Astrocyte (in vitro differentiated cells and primary cell): ENCODE measurements at regions not wholly inside any gene's neighbourhood (a gene's known extent, or its start where the extent isn't known, plus 50 kb on each side); places are given as distances from the start of the nearest gene placed in this dataset.

Source experiments
- DNase-seq: peaks from one replicate; pipeline ENCODE4 v3.0.0-alpha.2; 2010; ENCODE audit warnings: low read depth
- FAIRE-seq: peaks from 2 replicates; lab custom pipeline; 2011; peaks lifted over from hg19 to GRCh38; lab: Jason Lieb, UNC
- H2AFZ ChIP-seq: 2 replicates; pipeline ENCODE4 v1.6.0; 2012; ENCODE audit warnings: low read depth, low read length, inconsistent platforms
- H3K27ac ChIP-seq: 2 replicates; pipeline ENCODE4 v1.5.1; 2011; ENCODE audit warnings: low read depth, low read length, inconsistent platforms
- H3K27me3 ChIP-seq: 2 replicates; pipeline ENCODE4 v1.6.0; 2011; ENCODE audit warnings: low read length, inconsistent platforms; ENCODE audit not compliant: insufficient read depth
- H3K36me3 ChIP-seq: 2 replicates; pipeline ENCODE4 v1.5.1; 2011; ENCODE audit warnings: low read length, inconsistent platforms; ENCODE audit not compliant: insufficient read depth
- H3K4me1 ChIP-seq: 2 replicates; pipeline ENCODE4 v1.5.1; 2011; ENCODE audit warnings: low read length, inconsistent platforms; ENCODE audit not compliant: insufficient read depth
- H3K4me2 ChIP-seq: 2 replicates; pipeline ENCODE4 v1.6.0; 2012; ENCODE audit warnings: low read length, inconsistent platforms
- H3K4me3 ChIP-seq: 2 replicates; pipeline ENCODE4 v1.5.1; 2011; ENCODE audit warnings: low read depth, mild to moderate bottlenecking, low read length, inconsistent platforms; ENCODE audit not compliant: insufficient read depth
- H3K79me2 ChIP-seq: 2 replicates; pipeline ENCODE4 v1.6.0; 2012; ENCODE audit warnings: mild to moderate bottlenecking, low read length, inconsistent platforms; ENCODE audit not compliant: insufficient read depth
- H3K9ac ChIP-seq: 2 replicates; pipeline ENCODE4 v1.6.0; 2012; ENCODE audit warnings: mild to moderate bottlenecking, low read length, inconsistent platforms
- H3K9me3 ChIP-seq: 2 replicates; pipeline ENCODE4 v1.5.1; 2012; ENCODE audit warnings: low read depth, mild to moderate bottlenecking, low read length, inconsistent platforms; ENCODE audit not compliant: insufficient read depth
- H4K20me1 ChIP-seq: 2 replicates; pipeline ENCODE4 v1.6.0; 2012; ENCODE audit warnings: low read length, inconsistent platforms; ENCODE audit not compliant: insufficient read depth
- H3K27ac Mint-ChIP-seq: one replicate; pipeline ENCODE4 v1.8.0; 2021; ENCODE audit warnings: mild to moderate bottlenecking, mixed read lengths; ENCODE audit not compliant: unreplicated experiment
- H3K27me3 Mint-ChIP-seq: one replicate; pipeline ENCODE4 v1.8.0; 2021; ENCODE audit warnings: low read depth, mixed read lengths; ENCODE audit not compliant: unreplicated experiment
- H3K36me3 Mint-ChIP-seq: one replicate; pipeline ENCODE4 v1.8.0; 2021; ENCODE audit warnings: low read depth, mixed read lengths; ENCODE audit not compliant: unreplicated experiment
- H3K4me1 Mint-ChIP-seq: one replicate; pipeline ENCODE4 v1.8.0; 2021; ENCODE audit warnings: low read depth, mixed read lengths; ENCODE audit not compliant: unreplicated experiment
- H3K4me3 Mint-ChIP-seq: one replicate; pipeline ENCODE4 v1.8.0; 2021; ENCODE audit warnings: mild to moderate bottlenecking, moderate library complexity, mixed read lengths; ENCODE audit not compliant: unreplicated experiment
- H3K9me3 Mint-ChIP-seq: one replicate; pipeline ENCODE4 v1.8.0; 2021; ENCODE audit warnings: mild to moderate bottlenecking, mixed read lengths; ENCODE audit not compliant: unreplicated experiment
- CTCF ChIP-seq: IDR thresholded peaks from 2 replicates; pipeline ENCODE4 v1.5.1; 2011; ENCODE audit warnings: low read depth, mild to moderate bottlenecking, inconsistent platforms, low read length, moderate library complexity; ENCODE audit not compliant: insufficient read depth
- EZH2 ChIP-seq: IDR thresholded peaks from 2 replicates; pipeline ENCODE4 v1.6.1; 2012; ENCODE audit warnings: mild to moderate bottlenecking, low read length, inconsistent platforms; ENCODE audit not compliant: insufficient read depth

GRCh38 chr18:42338683-42339082 lies 383.6 kb downstream of the PIK3C3 start:
- H4K20me1 ChIP-seq = no peaks in the 10 kb centered on the region
- H3K4me3 Mint-ChIP-seq = no peak overlapping the region
- no peaks in the 10 kb centered on the region for H3K36me3 Mint-ChIP-seq
- no peak overlapping the region for H3K27ac Mint-ChIP-seq
- TF ChIP-seq EZH2 (no peak), CTCF (no peak)
- H3K9ac ChIP-seq = no peak overlapping the region
- H3K4me3 ChIP-seq = no peak overlapping the region
- H3K27me3 Mint-ChIP-seq = no peaks in the 10 kb centered on the region
- H3K36me3 ChIP-seq = no peaks in the 10 kb centered on the region
- H3K4me2 ChIP-seq = no peak overlapping the region
- DNase-seq (no peak), FAIRE-seq (no peak)
- peaks cover 3% of the 10 kb centered on the region for H3K9me3 Mint-ChIP-seq
- H3K79me2 ChIP-seq = no peaks in the 10 kb centered on the region
- peaks cover 8% of the 10 kb centered on the region for H3K4me1 Mint-ChIP-seq
- no peak overlapping the region for H3K27ac ChIP-seq
- no peaks in the 10 kb centered on the region for H3K4me1 ChIP-seq
- no peaks in the 10 kb centered on the region for H3K27me3 ChIP-seq
- H3K9me3 ChIP-seq = no peaks in the 10 kb centered on the region
- no peak overlapping the region for H2AFZ ChIP-seq

DNA sequence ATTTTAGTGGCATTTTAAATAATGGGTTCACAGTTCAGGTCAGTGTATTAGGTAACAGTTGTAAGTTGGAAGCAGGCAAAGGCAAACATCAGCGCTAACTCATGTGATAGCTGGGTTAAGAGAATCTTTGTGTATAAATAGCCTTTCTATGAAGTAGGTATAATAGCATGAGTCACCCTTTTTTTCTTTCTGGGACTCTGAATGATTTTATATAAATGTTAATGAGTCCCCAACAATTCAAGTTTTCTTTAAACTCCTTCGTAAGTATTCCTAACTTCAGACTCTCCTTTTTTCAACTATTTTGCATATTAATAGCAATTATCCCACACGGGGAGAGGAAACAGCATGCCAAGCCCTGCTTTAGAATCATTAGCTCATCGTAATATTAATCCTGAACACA lies 384.3 kb downstream of the PIK3C3 start:
- Histone ChIP-seq H3K9ac (no peak overlapping the region), H3K4me3 (no peak overlapping the region), H4K20me1 (no peaks in the 10 kb centered on the region), H3K9me3 (no peaks in the 10 kb centered on the region), H3K36me3 (no peaks in the 10 kb centered on the region), H3K4me2 (peak overlapping the region; percentile 10), H3K27me3 (no peaks in the 10 kb centered on the region), H3K4me1 (no peaks in the 10 kb centered on the region), H3K79me2 (no peaks in the 10 kb centered on the region), H2AFZ (no peak overlapping the region), H3K27ac (no peak overlapping the region)
- Mint-ChIP-seq H3K4me3 (no peak overlapping the region), H3K27me3 (no peaks in the 10 kb centered on the region), H3K9me3 (peaks cover 3% of the 10 kb centered on the region), H3K27ac (no peak overlapping the region), H3K4me1 (peaks cover 8% of the 10 kb centered on the region), H3K36me3 (no peaks in the 10 kb centered on the region)
- DNase-seq (peak; percentile 53), FAIRE-seq (no peak)
- TF ChIP-seq CTCF (no peak), EZH2 (no peak)

DNA sequence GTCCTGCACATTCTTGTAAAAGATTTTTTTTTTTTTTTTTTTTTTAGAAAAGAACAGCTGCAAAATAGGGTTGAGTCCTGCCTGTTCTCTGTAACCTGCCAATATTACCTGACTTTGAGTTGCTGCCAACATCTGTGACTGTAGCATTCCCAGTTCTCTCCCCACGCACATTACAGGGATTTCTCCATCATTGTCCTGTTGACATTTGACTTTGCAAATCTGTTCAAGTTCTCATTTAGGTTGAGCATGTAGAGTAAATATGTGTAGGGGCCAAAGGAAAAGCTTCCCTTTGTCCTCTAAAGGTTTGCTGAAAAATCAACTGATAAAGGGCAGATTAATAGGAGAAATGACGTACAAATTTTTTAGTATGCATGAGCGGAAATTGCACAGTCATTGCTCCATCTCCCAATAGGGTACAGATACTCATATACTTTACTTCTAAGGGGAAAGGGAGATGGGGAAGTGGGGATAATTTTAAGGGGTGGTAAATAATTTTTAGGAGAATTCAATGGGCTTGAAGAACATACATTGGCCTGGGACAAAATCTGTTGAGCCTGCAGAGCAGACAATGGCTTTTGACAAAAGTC lies 385.5 kb downstream of the PIK3C3 start:
- no peak overlapping the region for H3K4me2 ChIP-seq
- no peaks in the 10 kb centered on the region for H3K27me3 ChIP-seq
- no peak overlapping the region for H3K27ac ChIP-seq
- DNase-seq (no peak), FAIRE-seq (no peak)
- H3K79me2 ChIP-seq = no peaks in the 10 kb centered on the region
- no peaks in the 10 kb centered on the region for H3K9me3 ChIP-seq
- Mint-ChIP-seq H3K4me3 (no peak overlapping the region), H3K36me3 (no peaks in the 10 kb centered on the region), H3K4me1 (peaks cover 6% of the 10 kb centered on the region), H3K27ac (no peak overlapping the region), H3K9me3 (peaks cover 3% of the 10 kb centered on the region), H3K27me3 (no peaks in the 10 kb centered on the region)
- no peaks in the 10 kb centered on the region for H3K4me1 ChIP-seq
- no peaks in the 10 kb centered on the region for H3K36me3 ChIP-seq
- no peak overlapping the region for H3K4me3 ChIP-seq
- no peaks in the 10 kb centered on the region for H4K20me1 ChIP-seq
- H3K9ac ChIP-seq = no peak overlapping the region
- no peak overlapping the region for H2AFZ ChIP-seq
- TF ChIP-seq EZH2 = no peak
- TF ChIP-seq CTCF = no peak
